A673 (cell line): ENCODE measurements at regions not wholly inside any gene's neighbourhood (a gene's known extent, or its start where the extent isn't known, plus 50 kb on each side); places are given as distances from the start of the nearest gene placed in this dataset.
"Not testable (repeated sequence)": the region's sequence is repeated elsewhere in the genome, so short reads cannot be mapped to it uniquely, and the experiment has no call there.

ENCODE experiments used
- CTCF ChIP-seq: fragments of 300-800, 200-600 bp; sonication (generic); conservative IDR thresholded peaks from 2 replicates; pipeline ENCODE4 v1.5.1; 2017; ENCODE audit warnings: low read depth, mild to moderate bottlenecking, antibody characterized with exemption, low read length, moderate library complexity, mixed read lengths
- EZH2 ChIP-seq: fragments of 200-600 bp; sonication (generic); IDR thresholded peaks from 2 replicates; pipeline ENCODE4 v1.6.1; 2017; ENCODE audit warnings: borderline replicate concordance, low read depth, mild to moderate bottlenecking, mixed read lengths, antibody characterized with exemption, low read length; ENCODE audit not compliant: poor library complexity, severe bottlenecking

- TF ChIP-seq EZH2, CTCF: not testable (repeated sequence)
These were observed 239.8 kb downstream of the SHCBP1 start for GRCh38 chr16:46381344-46381743.
